ENCODE measurements at regions not wholly inside any gene's neighbourhood (a gene's known extent, or its start where the extent isn't known, plus 50 kb on each side); places are given as distances from the start of the nearest gene placed in this dataset.

- TF ChIP-seq POLR2A (IDR thresholded peaks at IDR 0.05) (no peak), CTCF (IDR thresholded peaks at IDR 0.05) (no peak)
Observed at GRCh38 chr4:156322592-156322991, 368.9 kb upstream of the CTSO start.

DNA sequence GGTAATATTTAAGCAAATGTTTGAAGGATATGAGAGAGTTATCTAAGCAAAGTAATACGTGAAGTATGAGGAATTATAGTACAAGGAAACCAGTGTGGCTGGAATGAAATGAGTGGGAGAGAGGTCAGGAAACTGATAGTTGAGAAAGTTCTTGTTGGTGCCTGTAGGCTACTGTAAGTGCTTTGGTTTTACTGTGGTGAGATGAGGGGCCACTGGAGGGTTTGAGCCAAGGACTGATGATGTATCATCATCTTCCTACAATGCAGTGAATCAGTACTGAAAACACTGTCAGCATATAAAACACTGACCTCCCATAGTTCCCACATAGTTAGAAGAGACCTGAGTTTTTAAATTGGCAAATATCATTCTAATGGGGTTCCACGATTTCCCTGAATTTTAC is 367.5 kb upstream of the CTSO start:
- no peaks in the 10 kb centered on the region for H3K4me1 ChIP-seq
- no peak for ATAC-seq
- DNase-seq: no peak
- no peak overlapping the region for H3K4me3 ChIP-seq
- intact Hi-C loops (cut with DNase I): no loop called here
- H3K27ac ChIP-seq: no peak overlapping the region
- TF ChIP-seq POLR2A (IDR thresholded peaks at IDR 0.05): no peak
- TF ChIP-seq CTCF (IDR thresholded peaks at IDR 0.05): no peak
- peaks cover 0 to 17% (median 0%) of the 10 kb centered on the region in 12 donors for H3K9me3 ChIP-seq
- WGBS, 4 donors: 63 to 77% (median 75%) methylated on average over 2 of the region's 2 CpGs
- H3K36me3 ChIP-seq: no peaks in the 10 kb centered on the region
- H3K27me3 ChIP-seq: no peaks in the 10 kb centered on the region

More at GRCh38 chr4:156322592-156322991, 368.9 kb upstream of the CTSO start:
- Histone ChIP-seq H3K36me3 (no peaks in the 10 kb centered on the region), H3K9me3 (peaks cover 0 to 7% (median 0%) of the 10 kb centered on the region in 12 donors), H3K27ac (no peak overlapping the region), H3K4me1 (no peaks in the 10 kb centered on the region), H3K27me3 (no peaks in the 10 kb centered on the region), H3K4me3 (no peak overlapping the region)
- ATAC-seq (no peak), DNase-seq (no peak)
- intact Hi-C loops (cut with DNase I): no loop called here

DNA sequence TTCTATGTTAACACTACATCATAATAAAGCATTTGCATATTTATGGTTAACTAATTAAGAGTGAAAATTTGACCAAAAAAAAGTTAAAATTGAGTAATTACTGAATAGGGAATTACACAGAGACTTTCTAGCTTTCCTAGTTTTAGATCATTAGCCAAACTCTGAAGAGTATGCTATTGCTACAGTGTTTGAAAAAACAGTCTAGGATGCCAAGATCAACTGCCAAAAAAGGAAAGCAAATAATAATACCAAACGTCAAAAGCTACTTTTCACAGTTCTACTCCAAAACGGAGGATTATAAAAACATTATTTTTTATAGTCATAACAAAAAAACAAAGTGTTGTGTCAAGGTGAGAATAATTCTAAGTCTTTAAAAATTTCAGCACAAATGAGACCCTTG is 359.8 kb upstream of the CTSO start:
- TF ChIP-seq POLR2A (IDR thresholded peaks at IDR 0.05) (no peak), CTCF (IDR thresholded peaks at IDR 0.05) (no peak)
- intact Hi-C loops (cut with DNase I): no loop called here
- 39 to 59% (median 48%) methylated on average over 2 of the region's 2 CpGs for WGBS, 4 donors
- Histone ChIP-seq H3K9me3 (peaks cover 0 to 17% (median 0%) of the 10 kb centered on the region in 12 donors), H3K36me3 (no peaks in the 10 kb centered on the region), H3K4me1 (no peaks in the 10 kb centered on the region), H3K4me3 (no peak overlapping the region), H3K27ac (peak overlapping the region in 1 of 12 donors; percentile 8), H3K27me3 (no peaks in the 10 kb centered on the region)
- no peak for ATAC-seq
- no peak for DNase-seq

DNA sequence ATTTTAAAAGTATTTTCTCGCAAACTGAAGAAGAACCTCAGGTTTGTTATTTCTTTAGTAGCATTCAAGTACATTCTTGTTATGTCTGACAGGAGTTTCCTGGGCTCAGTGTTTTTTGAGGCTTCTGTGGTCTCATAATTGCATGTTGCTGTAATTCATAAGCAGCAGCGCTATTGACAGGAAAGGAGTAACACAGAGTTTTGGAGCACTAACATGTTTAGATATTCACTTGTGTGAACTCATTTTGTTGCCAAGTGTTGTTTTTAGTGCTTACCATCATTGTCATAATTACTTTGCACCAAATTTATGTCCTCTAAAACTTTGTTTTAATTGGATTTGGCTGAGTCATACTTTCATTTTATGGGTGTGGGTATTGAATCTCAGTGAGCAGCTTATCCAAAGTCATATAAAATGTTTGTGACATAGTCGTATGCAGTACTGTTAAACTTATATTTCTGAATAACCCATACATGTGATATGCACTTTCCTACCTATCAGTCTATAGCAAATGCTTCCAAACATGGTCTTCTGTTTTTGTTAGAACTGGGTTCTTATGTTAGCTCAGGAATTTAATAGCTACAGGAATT is 358.7 kb upstream of the CTSO start:
- intact Hi-C loops (cut with DNase I): no loop called here
- peak overlapping the region in 1 of 12 donors; percentile 14 for H3K4me3 ChIP-seq
- no peaks in the 10 kb centered on the region for H3K4me1 ChIP-seq
- 73 to 78% (median 75%) methylated on average over 3 of the region's 3 CpGs for WGBS, 4 donors
- no peaks in the 10 kb centered on the region for H3K27me3 ChIP-seq
- no peak overlapping the region for H3K27ac ChIP-seq
- no peak for DNase-seq
- no peak for ATAC-seq
- H3K36me3 ChIP-seq: no peaks in the 10 kb centered on the region
- peaks cover 0 to 11% (median 0%) of the 10 kb centered on the region in 12 donors for H3K9me3 ChIP-seq
- TF ChIP-seq CTCF (IDR thresholded peaks at IDR 0.05) (no peak), POLR2A (IDR thresholded peaks at IDR 0.05) (no peak)
